GM19467 (cell line): ENCODE measurements at regions not wholly inside any gene's neighbourhood (a gene's known extent, or its start where the extent isn't known, plus 50 kb on each side); places are given as distances from the start of the nearest gene placed in this dataset.
"Not testable (repeated sequence)": the region's sequence is repeated elsewhere in the genome, so short reads cannot be mapped to it uniquely, and the experiment has no call there.

Source experiments
- ATAC-seq: cut with Tn5 transposase; IDR thresholded peaks from one replicate; pipeline ENCODE4 v1.9.1; 2021; ENCODE audit warnings: mild to moderate bottlenecking, moderate library complexity; ENCODE audit not compliant: unreplicated experiment

- no peak for ATAC-seq
Observed at GRCh38 chr5:85985167-85985566, 632.6 kb upstream of the COX7C start.

GRCh38 chr5:85990998-85991397 lies 626.7 kb upstream of the COX7C start:
- no peak for ATAC-seq

DNA sequence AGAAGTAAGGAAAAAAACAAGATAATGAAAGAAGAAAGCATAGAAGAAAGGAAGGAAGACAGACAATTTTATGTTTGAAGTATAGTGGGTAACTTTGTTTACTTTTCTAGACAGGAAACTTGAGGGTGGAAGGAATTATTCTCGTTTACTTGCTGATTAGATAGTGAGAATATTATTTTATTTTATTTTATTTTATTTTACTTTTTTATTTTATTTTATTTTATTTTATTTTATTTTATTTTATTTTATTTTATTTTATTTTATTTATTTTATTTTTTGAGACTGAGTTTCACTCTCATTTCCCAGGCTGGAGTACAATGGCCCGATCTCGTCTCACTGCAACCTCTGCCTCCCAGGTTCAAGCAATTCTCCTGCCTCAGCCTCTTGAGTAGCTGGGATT lies 623.1 kb upstream of the COX7C start:
- not testable (repeated sequence) for ATAC-seq

GRCh38 chr5:85998656-85999055 lies 619.1 kb upstream of the COX7C start:
- ATAC-seq: no peak

DNA sequence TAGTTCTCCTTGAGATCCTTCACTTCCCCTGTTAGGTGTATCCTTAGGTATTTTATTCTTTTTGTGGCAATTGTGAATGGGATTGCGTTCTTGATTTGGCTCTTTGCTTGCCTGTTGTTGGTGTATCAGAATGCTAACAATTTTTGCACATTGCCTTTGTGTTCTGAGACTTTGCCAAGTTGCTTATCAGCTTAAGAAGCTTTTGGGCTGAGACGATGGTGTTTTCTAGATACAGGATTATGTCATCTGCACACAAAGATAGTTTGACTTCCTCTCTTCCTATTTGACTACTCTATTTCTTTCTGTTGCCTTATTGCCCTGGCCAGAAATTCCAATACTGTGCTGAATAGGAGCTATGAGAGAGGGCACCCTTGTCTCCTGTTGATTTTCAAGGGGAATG lies 609.4 kb upstream of the COX7C start:
- ATAC-seq: no peak

DNA sequence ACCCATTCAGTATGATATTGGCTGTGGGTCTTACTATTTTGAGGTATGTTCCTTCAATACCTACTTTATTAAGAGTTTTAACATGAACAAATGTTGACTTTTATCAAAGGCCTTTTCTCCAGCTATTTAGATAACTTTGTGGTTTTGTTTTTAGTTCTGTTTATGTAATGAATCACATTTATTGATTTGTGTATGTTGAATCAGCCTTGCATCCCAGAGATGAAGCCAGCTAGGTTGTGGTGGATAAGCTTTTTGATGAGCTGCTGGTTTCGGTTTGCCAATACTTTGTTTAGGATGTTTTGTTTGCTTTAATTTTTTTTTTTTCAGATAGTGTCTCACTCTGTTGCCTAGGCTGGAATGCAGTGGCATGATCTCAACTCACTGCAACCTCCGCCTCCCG lies 609.0 kb upstream of the COX7C start:
- no peak for ATAC-seq

DNA sequence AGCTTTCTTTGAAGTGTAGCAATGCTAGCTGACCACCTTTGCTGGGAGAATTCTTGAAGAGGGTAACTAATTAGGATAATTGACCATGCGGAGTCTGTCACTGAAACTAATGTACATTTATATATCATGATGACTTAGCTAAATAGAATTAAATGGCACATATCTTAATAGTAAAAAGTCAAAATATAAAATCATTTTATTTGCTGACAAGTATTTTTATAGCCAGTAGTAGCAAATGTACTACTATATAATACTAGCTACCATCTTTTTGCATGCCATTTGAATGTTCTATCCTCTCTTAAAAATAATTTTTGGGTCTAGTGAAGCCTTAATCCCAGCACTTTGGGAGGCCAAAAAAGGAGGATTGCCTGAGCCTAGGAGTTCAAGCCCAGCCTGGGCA lies 605.8 kb upstream of the COX7C start:
- ATAC-seq: no peak

- no peak for ATAC-seq
Observed at GRCh38 chr5:86029308-86029707, 588.4 kb upstream of the COX7C start.

DNA sequence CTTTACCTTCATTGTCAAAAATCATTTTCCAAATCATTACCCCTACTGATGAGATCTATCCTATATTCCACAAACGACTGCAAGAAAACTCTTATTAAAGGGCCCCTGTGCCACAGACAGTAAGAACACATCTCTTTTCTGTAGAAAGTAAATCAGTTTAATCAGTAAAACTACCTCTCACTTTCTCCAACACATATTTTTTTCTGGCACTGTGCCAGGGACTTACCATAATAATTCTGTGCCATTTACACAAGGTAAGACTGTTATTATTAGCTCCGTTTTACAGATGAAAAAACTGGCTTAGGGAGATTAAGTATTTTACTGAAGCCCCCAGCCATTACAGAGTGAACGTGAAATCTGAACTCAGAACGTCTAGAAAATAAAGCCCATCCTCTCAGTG lies 587.0 kb upstream of the COX7C start:
- no peak for ATAC-seq

GRCh38 chr5:86038566-86038965 lies 579.2 kb upstream of the COX7C start:
- no peak for ATAC-seq

- no peak for ATAC-seq
Observed at GRCh38 chr5:86039351-86039750, 578.4 kb upstream of the COX7C start.

- ATAC-seq: no peak
Observed at GRCh38 chr5:86070719-86071118, 547.0 kb upstream of the COX7C start.

DNA sequence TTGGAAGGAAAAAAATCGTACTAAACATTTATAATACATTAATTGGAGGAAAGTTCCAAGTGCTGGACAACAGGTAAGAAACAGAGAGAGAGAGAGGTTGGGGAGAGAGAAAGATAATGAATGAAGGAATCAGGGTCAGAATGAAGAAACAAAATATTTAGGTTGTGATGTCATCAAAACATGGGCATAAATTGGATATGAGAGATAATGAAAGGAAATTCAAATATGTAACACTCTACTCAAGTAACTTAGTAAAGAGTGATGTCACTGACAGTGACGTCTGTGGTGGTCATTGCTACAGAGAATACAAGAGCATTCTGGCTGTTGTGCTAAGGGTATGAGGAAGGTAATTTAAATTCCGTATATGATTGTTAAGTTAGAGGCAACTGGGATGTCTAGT lies 543.4 kb upstream of the COX7C start:
- ATAC-seq: no peak

GRCh38 chr5:86075139-86075538 lies 542.6 kb upstream of the COX7C start:
- ATAC-seq: no peak

DNA sequence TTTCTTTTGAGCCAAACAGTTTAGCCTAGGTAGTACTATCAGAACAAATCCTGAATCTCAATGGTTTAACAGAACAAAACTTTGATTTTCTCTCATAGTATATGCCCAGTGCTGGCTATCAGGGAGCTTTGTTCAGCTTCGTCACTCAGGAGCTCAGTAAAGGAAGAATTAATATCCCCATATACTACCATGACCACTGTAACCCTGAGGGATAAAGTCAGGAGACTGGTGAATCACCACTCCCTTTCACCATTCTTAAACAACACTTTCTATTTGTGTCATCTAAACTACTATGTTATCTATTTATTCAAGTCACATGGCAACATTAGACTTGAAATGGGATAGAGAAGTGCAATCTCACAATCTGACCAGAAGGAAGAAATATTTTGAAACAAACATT lies 522.6 kb upstream of the COX7C start:
- ATAC-seq: no peak

DNA sequence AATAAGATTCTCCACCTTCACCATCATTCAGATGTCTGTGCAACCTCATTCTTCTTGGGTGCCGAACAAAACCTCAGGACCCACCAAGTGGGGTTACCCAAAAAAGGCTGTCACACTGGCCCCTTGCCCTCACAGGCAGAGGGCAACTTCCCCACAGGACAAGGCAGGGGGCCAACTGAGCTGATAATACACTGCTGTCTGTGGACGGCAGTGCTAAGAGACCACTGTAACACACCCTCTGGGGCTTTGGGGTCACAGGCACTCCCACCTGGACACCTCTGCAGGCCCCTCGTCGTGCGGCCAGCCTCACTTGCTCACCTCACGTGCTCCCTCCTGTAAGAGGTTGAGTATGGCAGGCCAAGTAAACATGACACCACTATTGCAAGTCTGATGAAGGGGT lies 515.8 kb upstream of the COX7C start:
- ATAC-seq: no peak

DNA sequence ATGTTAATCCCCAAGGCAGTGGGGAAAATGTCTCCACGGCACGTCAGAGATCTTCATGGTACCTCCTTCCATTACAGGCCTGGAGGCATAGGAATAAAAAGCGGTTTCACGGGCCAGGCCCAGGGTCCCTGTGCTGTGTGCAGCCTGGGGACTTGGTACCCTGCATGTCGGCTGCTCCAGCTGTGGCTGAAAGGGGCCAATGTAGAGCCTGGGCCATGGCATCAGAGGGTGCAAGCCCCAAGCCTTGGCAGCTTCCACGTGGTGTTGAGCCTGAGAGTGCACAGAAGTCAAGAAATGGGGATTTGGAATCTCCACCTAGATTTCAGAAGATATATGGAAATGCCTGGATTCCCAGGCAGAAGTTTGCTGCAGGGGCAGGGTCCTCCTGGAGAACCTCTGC lies 508.9 kb upstream of the COX7C start:
- ATAC-seq: no peak

- no peak for ATAC-seq
Observed at GRCh38 chr5:86112249-86112648, 505.5 kb upstream of the COX7C start.

DNA sequence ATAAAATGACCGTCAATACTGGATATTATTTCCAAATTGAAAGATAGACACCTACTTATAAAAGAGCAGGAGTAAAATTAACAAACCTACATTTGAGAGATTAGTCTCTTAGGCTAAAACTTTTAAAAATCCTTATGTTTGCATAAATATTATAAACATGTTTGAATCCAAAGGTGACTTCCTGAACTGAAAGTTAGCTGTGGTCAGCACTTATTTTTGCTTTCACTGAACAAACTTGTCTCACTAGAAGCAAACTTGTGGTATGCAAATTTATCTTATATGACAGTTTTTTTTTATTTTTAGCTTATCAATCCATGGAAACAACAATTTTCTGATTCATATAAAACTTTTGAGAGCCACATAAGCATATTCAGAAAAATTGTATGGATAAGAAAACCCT lies 502.6 kb upstream of the COX7C start:
- ATAC-seq: no peak

GRCh38 chr5:86118542-86118941 lies 499.2 kb upstream of the COX7C start:
- no peak for ATAC-seq

DNA sequence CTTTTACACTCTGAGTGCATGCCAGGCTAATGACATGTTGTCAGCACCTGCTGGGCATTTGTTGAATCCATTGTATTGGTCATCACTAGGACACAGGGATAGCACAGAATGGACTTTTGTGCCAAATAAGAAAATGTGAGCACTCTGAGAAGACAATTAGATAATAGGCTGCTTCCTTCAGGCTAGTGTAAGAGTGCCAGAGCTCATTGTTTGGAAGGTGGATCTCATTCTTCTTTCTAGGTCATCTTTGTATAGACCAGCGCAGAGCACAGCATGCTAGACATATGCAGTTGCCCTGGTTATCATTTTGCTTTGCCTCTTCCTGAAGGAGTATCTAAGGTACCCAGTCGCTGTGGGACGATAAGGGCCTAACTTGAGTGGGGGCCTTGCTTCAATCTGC lies 493.4 kb upstream of the COX7C start:
- ATAC-seq: no peak

DNA sequence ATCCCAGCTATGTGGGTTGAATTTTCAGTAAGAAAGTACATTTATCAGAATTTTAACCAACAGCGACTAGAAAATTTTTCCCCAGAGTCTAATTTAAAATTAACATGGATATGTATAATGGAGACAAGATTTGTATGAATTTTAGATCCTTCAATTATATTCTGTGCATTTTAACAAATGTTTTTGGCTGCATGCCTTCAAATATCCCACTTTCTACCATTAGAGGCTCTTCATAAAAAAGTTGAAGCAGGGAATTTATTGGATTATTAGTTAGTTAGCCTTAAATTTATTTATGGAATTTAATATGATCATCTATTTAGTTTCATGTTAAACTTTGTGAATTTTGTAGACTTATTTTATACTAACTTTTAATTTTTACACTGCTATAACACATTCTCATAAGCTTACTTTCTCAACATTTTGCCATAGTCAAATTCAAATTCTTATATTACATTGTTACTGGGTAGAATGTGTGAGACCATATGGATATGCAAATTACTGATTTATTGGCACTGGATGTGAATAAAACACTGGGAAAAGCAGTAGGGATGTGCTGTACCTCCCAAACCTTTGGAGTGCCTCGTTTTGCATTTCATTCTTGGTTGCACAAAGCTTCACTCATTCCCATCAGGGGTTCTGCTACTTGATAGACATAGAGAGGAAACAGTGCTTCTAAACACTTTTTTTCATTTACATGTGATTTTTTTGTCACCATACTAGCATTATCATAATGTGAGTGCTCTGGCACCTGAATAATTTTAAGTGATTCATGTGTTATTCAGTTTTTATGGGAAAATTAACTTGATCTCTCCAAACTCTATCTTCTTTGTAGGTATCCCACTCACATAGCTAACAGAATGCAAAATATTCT lies 491.8 kb upstream of the COX7C start:
- no peak for ATAC-seq

DNA sequence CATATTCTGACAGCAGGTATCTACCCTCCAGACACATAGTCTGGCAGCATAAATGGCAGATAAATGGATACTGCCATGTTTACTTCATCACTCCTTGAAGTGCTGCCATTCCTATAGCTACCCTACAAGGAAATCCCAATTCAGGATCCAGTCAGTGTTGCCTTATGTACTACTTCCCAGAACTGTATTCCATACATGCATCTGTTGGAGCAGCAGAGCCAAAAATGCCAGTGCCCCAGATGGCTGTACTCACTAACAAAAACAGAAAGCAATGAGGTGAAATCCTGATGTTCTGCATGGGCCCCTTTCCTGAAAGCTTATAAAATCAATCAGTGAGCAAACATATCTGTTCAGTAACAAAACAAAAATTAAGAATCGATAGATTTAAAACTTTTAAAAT lies 490.0 kb upstream of the COX7C start:
- ATAC-seq: no peak
